GM23248 (cell line): ENCODE measurements at regions not wholly inside any gene's neighbourhood (a gene's known extent, or its start where the extent isn't known, plus 50 kb on each side); places are given as distances from the start of the nearest gene placed in this dataset.

Source experiments
- EZH2 ChIP-seq: fragments of 200-600 bp; sonication (generic); IDR thresholded peaks from 2 replicates; pipeline ENCODE4 v1.6.1; 2018; ENCODE audit warnings: antibody characterized with exemption, mild to moderate bottlenecking; ENCODE audit not compliant: insufficient read depth, poor library complexity, severe bottlenecking
- EZH2phosphoT487 ChIP-seq: fragments of 200-600 bp; sonication (generic); IDR thresholded peaks from 2 replicates; pipeline ENCODE4 v1.6.1; 2018; ENCODE audit warnings: antibody characterized with exemption, moderate library complexity, mild to moderate bottlenecking, low read depth; ENCODE audit not compliant: insufficient read depth

GRCh38 chr5:96151891-96152290, 190.2 kb upstream of the ELL2 start:
- no peak for TF ChIP-seq EZH2phosphoT487
- no peak for TF ChIP-seq EZH2
